ENCODE measurements at regions not wholly inside any gene's neighbourhood (a gene's known extent, or its start where the extent isn't known, plus 50 kb on each side); places are given as distances from the start of the nearest gene placed in this dataset.

DNA sequence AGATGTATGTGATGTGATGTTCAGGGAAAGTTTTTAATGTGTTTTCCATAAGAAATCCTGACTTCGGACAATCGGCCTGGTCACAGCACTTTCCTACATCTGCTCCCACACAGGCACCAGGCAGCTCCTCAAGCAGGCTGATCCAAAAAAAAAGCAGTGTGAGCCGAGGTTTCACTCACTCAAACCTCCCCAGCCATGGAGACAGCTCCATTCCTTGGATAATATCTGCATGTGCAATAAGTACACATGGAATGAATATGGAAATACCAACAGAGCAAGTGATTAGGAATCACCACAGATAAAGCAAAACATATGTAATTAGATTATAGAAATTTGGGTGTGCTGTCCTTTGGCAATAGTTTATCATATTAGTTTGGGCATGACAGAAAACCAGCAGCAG is 88.8 kb upstream of the API5 start:
- ATAC-seq (ENCODE audit: low read depth), result no peak
- ChIA-PET POLR2A (no interaction called here), CTCF (no interaction called here)

DNA sequence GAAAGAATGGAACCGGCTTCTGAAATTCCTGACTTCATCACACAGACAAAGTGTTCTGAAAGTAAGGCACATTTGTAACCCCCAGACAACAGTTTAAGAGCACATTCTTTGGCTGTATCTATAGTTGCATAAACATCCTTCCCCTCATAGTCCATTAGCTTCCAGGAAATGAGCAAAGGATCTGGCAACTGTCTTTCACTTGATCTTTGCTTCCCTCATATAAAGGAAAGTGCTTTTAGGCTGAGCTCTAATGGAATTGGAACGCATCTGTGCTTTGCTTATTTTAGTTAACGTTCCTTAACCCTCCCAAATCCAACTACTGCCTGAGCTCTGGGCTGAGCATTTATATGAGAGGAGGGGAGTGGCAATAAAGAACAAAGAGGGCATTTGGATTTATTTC is 76.9 kb upstream of the API5 start:
- TF ChIP-seq, protein P1, sequence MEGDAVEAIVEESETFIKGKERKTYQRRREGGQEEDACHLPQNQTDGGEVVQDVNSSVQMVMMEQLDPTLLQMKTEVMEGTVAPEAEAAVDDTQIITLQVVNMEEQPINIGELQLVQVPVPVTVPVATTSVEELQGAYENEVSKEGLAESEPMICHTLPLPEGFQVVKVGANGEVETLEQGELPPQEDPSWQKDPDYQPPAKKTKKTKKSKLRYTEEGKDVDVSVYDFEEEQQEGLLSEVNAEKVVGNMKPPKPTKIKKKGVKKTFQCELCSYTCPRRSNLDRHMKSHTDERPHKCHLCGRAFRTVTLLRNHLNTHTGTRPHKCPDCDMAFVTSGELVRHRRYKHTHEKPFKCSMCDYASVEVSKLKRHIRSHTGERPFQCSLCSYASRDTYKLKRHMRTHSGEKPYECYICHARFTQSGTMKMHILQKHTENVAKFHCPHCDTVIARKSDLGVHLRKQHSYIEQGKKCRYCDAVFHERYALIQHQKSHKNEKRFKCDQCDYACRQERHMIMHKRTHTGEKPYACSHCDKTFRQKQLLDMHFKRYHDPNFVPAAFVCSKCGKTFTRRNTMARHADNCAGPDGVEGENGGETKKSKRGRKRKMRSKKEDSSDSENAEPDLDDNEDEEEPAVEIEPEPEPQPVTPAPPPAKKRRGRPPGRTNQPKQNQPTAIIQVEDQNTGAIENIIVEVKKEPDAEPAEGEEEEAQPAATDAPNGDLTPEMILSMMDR (IDR thresholded peaks at IDR 0.05), result no peak
- intact Hi-C loops (cut with micrococcal nuclease), result no loop called here
- Mint-ChIP-seq H3K4me3 (no peak overlapping the region), H3K9me3 (no peaks in the 10 kb centered on the region), H3K27me3 (peaks cover 2% of the 10 kb centered on the region), H3K36me3 (ENCODE audit: low read depth) (no peaks in the 10 kb centered on the region), H3K4me1 (no peaks in the 10 kb centered on the region), H3K27ac (no peak overlapping the region)
- no peak for DNase-seq
- ChIA-PET CTCF (no interaction called here), POLR2A (no interaction called here)
- ATAC-seq (ENCODE audit: low read depth), result no peak

More for the DNA sequence above, 88.8 kb upstream of the API5 start:
- TF ChIP-seq, protein P1 (IDR thresholded peaks at IDR 0.05), result no peak
- no peaks in the 10 kb centered on the region for H3K27me3 Mint-ChIP-seq
- DNase-seq, result no peak
- H3K36me3 Mint-ChIP-seq (ENCODE audit: low read depth), result no peaks in the 10 kb centered on the region
- no peaks in the 10 kb centered on the region for H3K9me3 Mint-ChIP-seq
- no peaks in the 10 kb centered on the region for H3K4me1 Mint-ChIP-seq
- H3K4me3 Mint-ChIP-seq, result no peak overlapping the region
- intact Hi-C loops (cut with micrococcal nuclease), result no loop called here
- H3K27ac Mint-ChIP-seq, result no peak overlapping the region

DNA sequence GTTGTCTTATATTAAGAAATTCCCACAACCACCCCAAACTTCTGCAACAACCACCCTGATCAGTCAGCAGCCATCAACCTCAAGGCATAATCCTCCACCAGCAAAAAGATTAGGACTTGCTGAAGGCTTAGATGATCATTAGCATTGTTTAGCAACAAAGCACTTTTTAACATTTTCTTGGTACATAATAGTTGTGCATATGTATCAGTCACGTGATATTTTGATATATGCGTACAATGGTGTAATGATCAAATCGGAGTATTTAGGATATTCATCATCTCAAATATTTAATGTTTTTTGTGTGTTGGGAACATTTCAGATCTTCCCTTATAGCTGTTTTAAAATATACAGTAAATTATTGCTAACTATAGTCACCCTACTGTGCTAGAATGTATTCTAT is 73.5 kb upstream of the API5 start:
- Mint-ChIP-seq H3K27me3 (peaks cover 3% of the 10 kb centered on the region), H3K4me1 (no peaks in the 10 kb centered on the region), H3K4me3 (no peak overlapping the region), H3K9me3 (no peaks in the 10 kb centered on the region), H3K27ac (no peak overlapping the region), H3K36me3 (ENCODE audit: low read depth) (no peaks in the 10 kb centered on the region)
- TF ChIP-seq, protein P1 (IDR thresholded peaks at IDR 0.05), result no peak
- POLR2A ChIA-PET, result no interaction called here
- DNase-seq (no peak), ATAC-seq (ENCODE audit: low read depth) (no peak)
- intact Hi-C loops (cut with micrococcal nuclease), result no loop called here
- CTCF ChIA-PET, result no interaction called here

DNA sequence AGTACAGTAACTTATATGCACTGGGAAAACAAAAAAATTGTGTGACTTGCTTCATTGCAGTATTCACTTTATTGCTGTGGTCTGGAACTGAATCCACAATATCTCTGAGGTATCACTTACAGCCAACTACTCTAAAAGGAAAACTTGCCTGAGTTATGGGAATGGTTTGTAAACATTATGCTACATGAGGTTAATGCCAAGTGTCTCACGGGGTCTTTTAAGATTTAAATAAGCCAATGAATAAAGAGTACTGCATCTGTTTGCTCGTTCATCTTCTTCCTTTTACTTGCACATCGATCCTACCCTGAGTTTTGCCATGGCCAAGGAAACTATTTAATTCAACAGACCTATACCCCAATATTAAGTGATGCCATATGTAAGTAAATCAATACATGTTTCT is 72.0 kb upstream of the API5 start:
- no peak overlapping the region for H3K27ac Mint-ChIP-seq
- TF ChIP-seq, protein P1 (IDR thresholded peaks at IDR 0.05), result no peak
- ATAC-seq (ENCODE audit: low read depth) (no peak), DNase-seq (no peak)
- CTCF ChIA-PET, result no interaction called here
- POLR2A ChIA-PET, result no interaction called here
- no peaks in the 10 kb centered on the region for H3K9me3 Mint-ChIP-seq
- H3K27me3 Mint-ChIP-seq, result peaks cover 3% of the 10 kb centered on the region
- intact Hi-C loops (cut with micrococcal nuclease), result no loop called here
- no peaks in the 10 kb centered on the region for H3K4me1 Mint-ChIP-seq
- H3K36me3 Mint-ChIP-seq (ENCODE audit: low read depth), result no peaks in the 10 kb centered on the region
- no peak overlapping the region for H3K4me3 Mint-ChIP-seq

DNA sequence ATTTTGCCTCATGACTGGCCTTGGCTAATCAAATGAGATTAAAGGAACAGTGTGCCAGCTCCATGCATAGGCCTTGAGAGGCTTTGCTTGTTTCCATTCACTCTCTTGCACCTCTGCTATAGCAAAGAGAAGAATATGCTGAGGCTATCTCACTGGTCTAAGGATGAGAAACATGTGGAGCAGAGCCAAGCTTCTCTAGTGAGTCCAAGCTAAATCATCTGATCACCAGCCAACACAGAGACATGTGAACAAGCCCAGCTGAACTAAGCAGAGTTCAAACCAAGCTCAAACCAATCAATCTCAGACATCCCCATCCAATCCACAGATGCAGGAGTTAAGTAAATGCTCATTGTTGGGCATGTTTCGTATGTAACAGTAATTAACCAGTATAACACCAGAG is 69.4 kb upstream of the API5 start:
- Mint-ChIP-seq H3K27ac (no peak overlapping the region), H3K36me3 (ENCODE audit: low read depth) (no peaks in the 10 kb centered on the region), H3K4me3 (no peak overlapping the region), H3K9me3 (no peaks in the 10 kb centered on the region), H3K4me1 (no peaks in the 10 kb centered on the region), H3K27me3 (peaks cover 3% of the 10 kb centered on the region)
- ChIA-PET CTCF (no interaction called here), POLR2A (no interaction called here)
- DNase-seq (no peak), ATAC-seq (ENCODE audit: low read depth) (no peak)
- TF ChIP-seq, protein P1 (IDR thresholded peaks at IDR 0.05), result no peak
- intact Hi-C loops (cut with micrococcal nuclease), result no loop called here

Data from activated B cell treated with CpG ODN at 0.5 μM for 24 hours (primary cell).